ENCODE measurements at regions not wholly inside any gene's neighbourhood (a gene's known extent, or its start where the extent isn't known, plus 50 kb on each side); places are given as distances from the start of the nearest gene placed in this dataset.

DNA sequence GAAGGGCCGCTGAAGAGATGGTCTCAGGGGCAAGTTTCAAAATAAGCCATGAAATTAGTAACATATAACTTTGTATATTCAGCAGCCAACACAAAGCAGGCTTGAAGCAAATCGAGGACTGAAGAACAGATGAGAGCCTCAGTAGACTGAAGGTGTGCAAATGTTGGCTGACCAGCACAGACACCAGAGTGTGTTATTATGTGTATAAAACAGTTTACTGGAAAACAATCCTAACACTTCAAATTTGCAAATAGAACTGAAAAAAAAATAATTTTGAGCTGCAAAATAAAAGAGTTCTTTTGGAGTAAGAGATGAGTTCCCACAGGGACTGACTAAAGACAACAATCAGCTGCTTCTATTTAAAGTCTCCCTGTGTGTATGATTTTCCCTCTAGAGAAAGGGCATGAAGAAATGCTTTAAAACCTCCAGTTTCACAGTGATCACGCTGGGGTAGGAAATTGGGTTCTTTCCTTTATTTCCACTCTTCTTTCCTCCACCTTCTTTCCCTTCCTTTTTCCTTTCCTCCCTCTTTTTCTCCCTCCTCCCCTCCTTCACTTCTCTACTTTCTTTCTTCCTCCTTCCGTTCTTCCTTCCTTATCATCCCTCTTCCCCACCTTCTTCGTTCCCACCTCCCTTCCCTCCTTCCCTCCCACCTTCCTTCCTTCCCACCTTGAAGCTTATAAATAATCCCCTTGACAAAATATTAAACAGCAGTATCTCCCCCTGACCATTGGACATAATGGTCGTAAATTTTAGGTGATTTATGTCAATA is 383.9 kb upstream of the DCN start:
- TF ChIP-seq, protein P1, sequence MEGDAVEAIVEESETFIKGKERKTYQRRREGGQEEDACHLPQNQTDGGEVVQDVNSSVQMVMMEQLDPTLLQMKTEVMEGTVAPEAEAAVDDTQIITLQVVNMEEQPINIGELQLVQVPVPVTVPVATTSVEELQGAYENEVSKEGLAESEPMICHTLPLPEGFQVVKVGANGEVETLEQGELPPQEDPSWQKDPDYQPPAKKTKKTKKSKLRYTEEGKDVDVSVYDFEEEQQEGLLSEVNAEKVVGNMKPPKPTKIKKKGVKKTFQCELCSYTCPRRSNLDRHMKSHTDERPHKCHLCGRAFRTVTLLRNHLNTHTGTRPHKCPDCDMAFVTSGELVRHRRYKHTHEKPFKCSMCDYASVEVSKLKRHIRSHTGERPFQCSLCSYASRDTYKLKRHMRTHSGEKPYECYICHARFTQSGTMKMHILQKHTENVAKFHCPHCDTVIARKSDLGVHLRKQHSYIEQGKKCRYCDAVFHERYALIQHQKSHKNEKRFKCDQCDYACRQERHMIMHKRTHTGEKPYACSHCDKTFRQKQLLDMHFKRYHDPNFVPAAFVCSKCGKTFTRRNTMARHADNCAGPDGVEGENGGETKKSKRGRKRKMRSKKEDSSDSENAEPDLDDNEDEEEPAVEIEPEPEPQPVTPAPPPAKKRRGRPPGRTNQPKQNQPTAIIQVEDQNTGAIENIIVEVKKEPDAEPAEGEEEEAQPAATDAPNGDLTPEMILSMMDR (conservative IDR thresholded peaks at IDR 0.05): no peak
- TF ChIP-seq ZFX (IDR thresholded peaks at IDR 0.05): no peak
